HL-60 (cell line): ENCODE measurements at regions not wholly inside any gene's neighbourhood (a gene's known extent, or its start where the extent isn't known, plus 50 kb on each side); places are given as distances from the start of the nearest gene placed in this dataset.

Source experiments
- CTCF ChIP-seq: IDR thresholded peaks from one replicate; pipeline ENCODE4 v1.5.1; 2011; ENCODE audit warnings: low read length, control low read depth, inconsistent platforms; ENCODE audit not compliant: insufficient read depth
- GABPA ChIP-seq: IDR thresholded peaks from 2 replicates; pipeline ENCODE4 v1.6.1; 2012; ENCODE audit warnings: low read depth
- POLR2AphosphoS5 ChIP-seq: IDR thresholded peaks from 2 replicates; pipeline ENCODE4 v1.6.1; 2012; ENCODE audit warnings: low read depth
- REST ChIP-seq: IDR thresholded peaks from 2 replicates; pipeline ENCODE4 v1.6.1; 2012; ENCODE audit warnings: low read depth; ENCODE audit not compliant: insufficient replicate concordance

GRCh38 chr20:21033817-21034216 lies 72.3 kb downstream of the LINC00237 start:
- TF ChIP-seq CTCF = no peak
- no peak for TF ChIP-seq POLR2AphosphoS5
- TF ChIP-seq REST = no peak
- TF ChIP-seq GABPA = no peak
